CD4-positive, alpha-beta T cell (primary cell): ENCODE measurements at regions not wholly inside any gene's neighbourhood (a gene's known extent, or its start where the extent isn't known, plus 50 kb on each side); places are given as distances from the start of the nearest gene placed in this dataset.

Experiments used
- ATAC-seq: fragments of 200-7000 bp; cut with Tn5 transposase; one replicate; pipeline ENCODE4 v1.10.0; 2022; ENCODE audit warnings: mild to moderate bottlenecking; ENCODE audit not compliant: poor library complexity
- CTCF ChIA-PET: fragments of 350-600 bp; sonication (Branson Sonifier 250); formaldehyde crosslinking; loops from one replicate; lab custom pipeline; 2021; ENCODE audit warnings: antibody characterized with exemption, inconsistent platforms; lab: Charles Lee
- POLR2A ChIA-PET: fragments of 350-600 bp; sonication (Branson Sonifier 250); formaldehyde crosslinking; loops from one replicate; lab custom pipeline; 2021; ENCODE audit warnings: antibody characterized with exemption, inconsistent platforms; lab: Charles Lee
- DNase-seq, 14 experiments: peaks; one replicate each; pipeline ENCODE4 v3.0.0-alpha.2; 2013 to 2020; ENCODE audit warnings: mixed read lengths in 2 of 14
- H3K27ac ChIP-seq, 2 donors: one replicate each; pipeline versions ENCODE4 v1.5.1 to v1.7.0; 2013; ENCODE audit warnings: low read length in 2 of 2, low read depth in 1 of 2, mild to moderate bottlenecking in 1 of 2
- H3K27me3 ChIP-seq, 2 experiments: 1 replicate in 1 of 2; 2 replicates in 1 of 2; pipeline versions ENCODE4 v1.6.1 to v1.7.0; 2013; ENCODE audit warnings: low read length in 2 of 2, control low read depth in 1 of 2, mild to moderate bottlenecking in 1 of 2, moderate library complexity in 1 of 2; ENCODE audit not compliant: insufficient read depth in 2 of 2, control insufficient read depth in 1 of 2
- H3K36me3 ChIP-seq: one replicate; pipeline ENCODE4 v1.6.1; 2013; ENCODE audit warnings: low read length, control low read depth; ENCODE audit not compliant: insufficient read depth
- H3K4me1 ChIP-seq: one replicate; pipeline ENCODE4 v1.6.1; 2013; ENCODE audit warnings: low read length, control low read depth; ENCODE audit not compliant: insufficient read depth
- H3K4me3 ChIP-seq: one replicate; pipeline ENCODE4 v1.5.1; 2013; ENCODE audit warnings: mild to moderate bottlenecking, low read length, moderate library complexity
- H3K9me3 ChIP-seq, 2 experiments: 1 replicate in 1 of 2; 2 replicates in 1 of 2; pipeline versions ENCODE4 v1.6.1 to v1.7.0; 2013; ENCODE audit warnings: low read length in 2 of 2, mild to moderate bottlenecking in 2 of 2, control low read depth in 1 of 2, moderate library complexity in 1 of 2; ENCODE audit not compliant: control insufficient read depth in 1 of 2, insufficient read depth in 1 of 2
- H3K27ac Mint-ChIP-seq: one replicate; pipeline ENCODE4 v1.8.0; 2020; ENCODE audit warnings: mixed read lengths
- H3K27me3 Mint-ChIP-seq: one replicate; pipeline ENCODE4 v1.8.0; 2021; ENCODE audit warnings: mixed read lengths
- H3K36me3 Mint-ChIP-seq: one replicate; pipeline ENCODE4 v1.8.0; 2021; ENCODE audit warnings: low read depth, mixed read lengths
- H3K4me1 Mint-ChIP-seq: one replicate; pipeline ENCODE4 v1.8.0; 2021; ENCODE audit warnings: low read depth, mixed read lengths
- H3K4me3 Mint-ChIP-seq: one replicate; pipeline ENCODE4 v1.8.0; 2020; ENCODE audit warnings: mild to moderate bottlenecking, mixed read lengths
- H3K9me3 Mint-ChIP-seq: one replicate; pipeline ENCODE4 v1.8.0; 2020; ENCODE audit warnings: mixed read lengths
- intact Hi-C, 2 experiments: fragments of 100-400 bp; cut with DNase I in 1 of 2; cut with micrococcal nuclease in 1 of 2; formaldehyde crosslinking; loops; one replicate each; pipeline versions ENCODE4 v1.15.1 to v1.9.0; 2023 to 2025; cut with DNase I, micrococcal nuclease
- TF ChIP-seq, protein P1 (sequence below): fragments of 200-600 bp; IDR thresholded peaks from one replicate; pipeline ENCODE4 v1.8.0; 2022; ENCODE audit warnings: antibody characterized with exemption, mild to moderate bottlenecking

DNA sequence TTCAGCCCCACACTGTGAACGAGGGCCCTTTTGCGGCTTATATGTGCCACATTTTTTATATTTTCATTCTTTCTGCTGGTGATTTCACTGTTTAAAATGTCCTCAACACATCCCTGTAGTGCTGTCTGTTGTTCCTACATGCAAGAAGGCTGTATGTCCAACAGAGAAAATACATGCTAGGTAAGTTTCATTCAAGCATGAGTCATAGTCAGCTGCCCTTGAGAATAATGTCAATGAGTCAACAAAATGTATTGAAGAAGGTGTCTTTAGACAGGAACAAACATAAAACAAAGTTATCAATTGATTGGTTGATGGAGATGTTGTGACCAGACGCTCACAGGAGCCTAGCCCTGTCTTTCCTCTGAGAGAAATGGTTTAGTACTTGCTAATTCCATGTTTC is 553.4 kb downstream of the PLPP3 start:
- DNase-seq (no peak), ATAC-seq (no peak)
- H3K27me3 Mint-ChIP-seq = no peaks in the 10 kb centered on the region
- POLR2A ChIA-PET = no interaction called here
- H3K27me3 ChIP-seq = no peaks in the 10 kb centered on the region
- TF ChIP-seq, protein P1, sequence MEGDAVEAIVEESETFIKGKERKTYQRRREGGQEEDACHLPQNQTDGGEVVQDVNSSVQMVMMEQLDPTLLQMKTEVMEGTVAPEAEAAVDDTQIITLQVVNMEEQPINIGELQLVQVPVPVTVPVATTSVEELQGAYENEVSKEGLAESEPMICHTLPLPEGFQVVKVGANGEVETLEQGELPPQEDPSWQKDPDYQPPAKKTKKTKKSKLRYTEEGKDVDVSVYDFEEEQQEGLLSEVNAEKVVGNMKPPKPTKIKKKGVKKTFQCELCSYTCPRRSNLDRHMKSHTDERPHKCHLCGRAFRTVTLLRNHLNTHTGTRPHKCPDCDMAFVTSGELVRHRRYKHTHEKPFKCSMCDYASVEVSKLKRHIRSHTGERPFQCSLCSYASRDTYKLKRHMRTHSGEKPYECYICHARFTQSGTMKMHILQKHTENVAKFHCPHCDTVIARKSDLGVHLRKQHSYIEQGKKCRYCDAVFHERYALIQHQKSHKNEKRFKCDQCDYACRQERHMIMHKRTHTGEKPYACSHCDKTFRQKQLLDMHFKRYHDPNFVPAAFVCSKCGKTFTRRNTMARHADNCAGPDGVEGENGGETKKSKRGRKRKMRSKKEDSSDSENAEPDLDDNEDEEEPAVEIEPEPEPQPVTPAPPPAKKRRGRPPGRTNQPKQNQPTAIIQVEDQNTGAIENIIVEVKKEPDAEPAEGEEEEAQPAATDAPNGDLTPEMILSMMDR = no peak
- H3K27ac Mint-ChIP-seq = no peak overlapping the region
- peaks cover 0 to 4% of the 10 kb centered on the region in 2 experiments for H3K9me3 ChIP-seq
- no peaks in the 10 kb centered on the region for H3K4me1 ChIP-seq
- H3K4me1 Mint-ChIP-seq = no peaks in the 10 kb centered on the region
- no peak overlapping the region for H3K4me3 ChIP-seq
- intact Hi-C loops = no loop called here
- H3K9me3 Mint-ChIP-seq = peaks cover 3% of the 10 kb centered on the region
- H3K36me3 Mint-ChIP-seq = no peaks in the 10 kb centered on the region
- CTCF ChIA-PET = no interaction called here
- no peak overlapping the region for H3K27ac ChIP-seq
- no peak overlapping the region for H3K4me3 Mint-ChIP-seq
- no peaks in the 10 kb centered on the region for H3K36me3 ChIP-seq

DNA sequence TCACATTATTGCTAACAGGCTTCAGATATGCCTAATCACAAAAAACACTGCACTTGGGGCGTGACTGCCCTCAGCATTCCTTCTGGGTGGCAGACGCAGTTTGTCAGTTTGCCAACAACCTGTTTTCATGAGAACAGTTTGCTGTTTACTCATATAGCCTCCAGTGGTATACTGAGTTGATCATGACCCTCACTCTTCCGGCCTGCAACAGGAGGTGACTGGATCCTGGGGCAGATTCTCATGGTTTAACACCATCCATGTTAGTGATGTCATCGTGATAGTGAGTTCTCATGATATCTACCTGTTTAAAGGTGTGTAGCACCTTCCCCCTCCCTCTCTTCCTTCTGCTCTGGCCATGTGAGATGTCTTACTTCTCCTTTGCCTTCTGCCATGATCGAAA is 555.2 kb downstream of the PLPP3 start:
- no peak for DNase-seq
- Mint-ChIP-seq H3K9me3 (peaks cover 8% of the 10 kb centered on the region), H3K27ac (no peak overlapping the region), H3K4me3 (no peak overlapping the region), H3K4me1 (no peaks in the 10 kb centered on the region), H3K27me3 (no peaks in the 10 kb centered on the region), H3K36me3 (no peaks in the 10 kb centered on the region)
- Histone ChIP-seq H3K27me3 (no peaks in the 10 kb centered on the region), H3K4me3 (no peak overlapping the region), H3K36me3 (no peaks in the 10 kb centered on the region), H3K27ac (no peak overlapping the region), H3K9me3 (peaks cover 0 to 4% of the 10 kb centered on the region in 2 experiments), H3K4me1 (no peaks in the 10 kb centered on the region)
- TF ChIP-seq, protein P1 = no peak
- ChIA-PET POLR2A (no interaction called here), CTCF (no interaction called here)
- ATAC-seq = no peak
- intact Hi-C loops = no loop called here

DNA sequence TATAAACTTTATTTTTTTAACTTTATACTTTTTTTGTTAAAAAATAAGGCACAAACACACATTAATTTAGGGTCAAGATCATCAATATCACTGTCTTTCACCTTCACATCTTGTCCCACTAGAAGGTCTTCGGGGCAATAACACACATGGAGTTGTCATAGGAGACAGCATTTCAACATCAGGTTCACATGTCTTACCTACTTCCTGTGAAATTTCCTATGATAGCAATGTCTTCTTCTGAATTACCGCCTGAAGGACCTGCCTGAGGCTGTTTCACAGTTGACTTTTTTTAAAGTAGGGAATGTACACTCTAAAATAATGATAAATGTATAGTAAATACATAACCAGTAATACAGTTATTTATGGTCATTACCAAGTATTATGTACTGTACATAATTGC is 559.4 kb downstream of the PLPP3 start:
- no peak overlapping the region for H3K4me3 ChIP-seq
- ChIA-PET POLR2A (no interaction called here), CTCF (no interaction called here)
- H3K4me1 ChIP-seq = no peaks in the 10 kb centered on the region
- H3K9me3 Mint-ChIP-seq = peaks cover 7% of the 10 kb centered on the region
- H3K4me1 Mint-ChIP-seq = no peaks in the 10 kb centered on the region
- H3K27me3 Mint-ChIP-seq = no peaks in the 10 kb centered on the region
- intact Hi-C loops = no loop called here
- no peaks in the 10 kb centered on the region for H3K36me3 ChIP-seq
- no peak overlapping the region for H3K4me3 Mint-ChIP-seq
- no peak overlapping the region for H3K27ac Mint-ChIP-seq
- peaks cover 0 to 4% of the 10 kb centered on the region in 2 experiments for H3K9me3 ChIP-seq
- TF ChIP-seq, protein P1 = no peak
- no peak overlapping the region for H3K27ac ChIP-seq
- ATAC-seq = no peak
- DNase-seq = no peak
- H3K36me3 Mint-ChIP-seq = no peaks in the 10 kb centered on the region
- H3K27me3 ChIP-seq = no peaks in the 10 kb centered on the region
